SIG-M5 treated with dmso at 0.1 percent for 504 hours (cell line): ENCODE measurements at regions not wholly inside any gene's neighbourhood (a gene's known extent, or its start where the extent isn't known, plus 50 kb on each side); places are given as distances from the start of the nearest gene placed in this dataset.

ENCODE experiments used
- DNase-seq: peaks from one replicate; lab custom pipeline; 2025; ENCODE audit not compliant: unreplicated experiment; lab: John Stamatoyannopoulos, UW

- no peak for DNase-seq
Measured at GRCh38 chr5:23012842-23013241, 159.7 kb upstream of the CDH12 start.

GRCh38 chr5:23007762-23008161 lies 154.6 kb upstream of the CDH12 start:
- DNase-seq: no peak

DNA sequence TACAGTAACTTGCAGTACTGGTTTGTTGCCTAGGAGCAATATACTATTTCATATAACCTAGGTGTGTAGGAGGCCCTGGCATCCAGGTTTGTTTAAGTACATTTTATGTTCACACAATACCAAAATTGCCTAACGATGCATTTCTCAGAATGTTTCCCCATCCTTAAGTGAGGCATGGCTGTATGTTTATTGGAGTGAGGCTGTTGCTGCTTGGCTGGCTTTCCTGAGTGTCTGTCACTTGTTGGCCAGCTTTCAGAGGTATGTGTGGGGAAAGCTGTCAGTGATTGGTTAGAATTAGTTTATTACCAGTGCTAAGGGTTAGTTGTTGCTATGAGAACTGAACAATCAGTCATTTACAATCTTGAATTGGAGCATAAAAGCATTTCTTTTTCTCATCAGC lies 154.1 kb upstream of the CDH12 start:
- peak; percentile 10 for DNase-seq

- no peak for DNase-seq
Measured at GRCh38 chr5:23001120-23001519, 148.0 kb upstream of the CDH12 start.

GRCh38 chr5:22998774-22999173 lies 145.6 kb upstream of the CDH12 start:
- DNase-seq: no peak

DNA sequence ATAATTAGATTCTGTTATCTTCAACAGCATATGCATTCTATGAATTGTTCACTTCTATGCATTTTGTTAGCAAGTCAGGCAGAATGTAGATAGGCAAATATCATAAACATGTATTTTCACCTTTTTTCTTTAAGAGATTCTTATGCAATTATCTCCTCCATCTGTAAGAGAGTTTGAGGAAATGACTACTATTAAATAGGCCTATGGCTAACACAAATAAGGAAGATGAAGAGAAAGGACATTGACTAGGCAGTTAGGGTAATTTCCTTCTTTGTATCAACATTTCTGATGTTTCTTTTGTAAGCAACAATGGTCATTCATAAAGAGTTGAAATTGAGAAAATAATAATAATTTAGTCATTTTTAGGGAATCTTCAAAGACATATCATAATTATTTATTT lies 145.2 kb upstream of the CDH12 start:
- peak; percentile 47 for DNase-seq

- no peak for DNase-seq
Measured at GRCh38 chr5:22988937-22989336, 135.8 kb upstream of the CDH12 start.

DNA sequence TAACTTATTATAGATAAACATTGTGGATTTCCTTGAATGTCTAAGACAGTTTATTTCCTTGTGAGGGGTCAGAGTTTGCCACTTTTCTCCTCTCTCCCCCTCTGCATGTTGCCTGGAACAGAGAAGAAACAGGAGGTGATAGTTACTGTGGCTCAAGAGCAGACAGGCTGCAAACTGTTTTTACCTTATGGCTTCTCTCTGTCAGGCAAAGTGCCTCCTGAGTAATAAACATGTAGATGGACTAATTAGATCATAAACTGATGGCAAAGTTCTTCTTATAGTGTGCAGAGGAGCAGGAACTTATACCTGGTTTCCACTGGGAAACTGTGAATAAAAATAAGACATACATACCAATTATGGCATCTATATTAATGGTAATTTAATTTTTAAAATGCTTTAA lies 133.1 kb upstream of the CDH12 start:
- no peak for DNase-seq

GRCh38 chr5:22985446-22985845 lies 132.3 kb upstream of the CDH12 start:
- DNase-seq: no peak

DNA sequence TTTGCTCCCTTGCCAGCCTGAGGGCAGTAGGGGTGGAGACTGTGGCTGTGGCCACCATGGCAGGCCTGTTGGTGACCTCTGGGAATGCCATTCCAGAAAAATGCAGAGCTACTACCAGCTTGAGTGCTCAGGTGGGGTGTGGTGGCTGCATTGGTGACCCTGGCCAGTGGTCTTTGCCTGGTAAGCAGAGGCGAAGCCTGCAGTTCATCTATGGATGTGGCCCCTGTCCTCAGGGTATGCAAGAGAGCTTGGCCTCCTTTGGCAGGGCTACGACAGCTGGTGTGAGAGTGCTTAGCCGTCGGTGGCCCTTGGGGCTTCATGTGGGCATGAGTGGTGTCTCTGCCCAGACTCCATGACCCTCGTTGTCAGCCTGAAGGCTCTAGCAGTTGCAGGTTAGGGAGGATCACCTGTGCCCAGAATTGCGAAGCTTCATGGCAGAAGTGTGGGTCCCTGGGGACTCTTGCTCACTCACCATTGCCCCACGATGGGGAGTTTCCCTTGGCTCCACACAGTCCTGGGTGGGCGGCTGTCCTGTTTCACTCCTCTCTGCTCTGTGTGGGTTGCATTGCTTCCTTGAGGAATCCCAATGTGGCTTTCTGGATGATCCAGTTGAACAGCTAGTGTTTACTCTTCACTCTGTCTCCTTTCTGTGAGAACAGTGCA lies 117.9 kb upstream of the CDH12 start:
- no peak for DNase-seq

- no peak for DNase-seq
Measured at GRCh38 chr5:22970491-22970890, 117.3 kb upstream of the CDH12 start.

DNA sequence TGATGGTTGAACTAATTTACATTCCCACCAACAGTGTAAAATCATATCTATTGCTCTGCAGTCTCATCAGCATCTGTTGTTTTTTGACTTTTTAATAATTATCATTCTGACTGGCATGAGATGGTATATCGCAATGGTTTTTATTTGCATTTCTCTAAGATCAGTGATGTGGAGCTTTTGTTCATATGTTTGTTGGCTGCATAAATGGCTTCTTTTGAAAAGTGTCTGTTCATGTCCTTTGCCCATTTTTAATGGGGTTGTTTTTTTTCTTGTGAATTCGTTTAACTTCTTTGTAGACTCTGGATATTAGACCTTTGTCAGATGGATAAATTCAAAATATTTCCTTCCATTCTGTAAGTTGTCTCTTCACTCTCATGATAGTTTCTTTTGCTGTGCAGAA lies 115.2 kb upstream of the CDH12 start:
- no peak for DNase-seq

GRCh38 chr5:22965960-22966359 lies 112.8 kb upstream of the CDH12 start:
- peak; percentile 37 for DNase-seq

DNA sequence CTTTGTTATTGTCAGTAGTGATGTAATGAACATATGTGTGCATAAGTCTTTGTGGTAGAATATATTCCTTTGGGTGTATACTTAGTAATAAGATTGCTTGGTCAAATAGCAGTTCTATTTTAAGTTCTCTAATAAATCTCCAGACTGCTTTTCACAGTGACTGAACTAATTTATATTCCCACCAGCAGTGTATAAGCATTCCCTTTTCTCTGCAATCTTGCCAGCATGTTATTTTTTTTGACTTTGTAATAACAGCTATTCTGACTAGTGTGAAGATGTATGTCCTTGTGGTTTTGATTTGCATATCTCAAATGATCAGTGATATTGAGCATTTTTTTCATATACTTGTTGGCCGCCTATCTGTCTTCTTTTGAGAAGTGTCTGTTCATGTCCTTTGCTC lies 111.5 kb upstream of the CDH12 start:
- no peak for DNase-seq

- no peak for DNase-seq
Measured at GRCh38 chr5:22958462-22959262, 105.5 kb upstream of the CDH12 start.

DNA sequence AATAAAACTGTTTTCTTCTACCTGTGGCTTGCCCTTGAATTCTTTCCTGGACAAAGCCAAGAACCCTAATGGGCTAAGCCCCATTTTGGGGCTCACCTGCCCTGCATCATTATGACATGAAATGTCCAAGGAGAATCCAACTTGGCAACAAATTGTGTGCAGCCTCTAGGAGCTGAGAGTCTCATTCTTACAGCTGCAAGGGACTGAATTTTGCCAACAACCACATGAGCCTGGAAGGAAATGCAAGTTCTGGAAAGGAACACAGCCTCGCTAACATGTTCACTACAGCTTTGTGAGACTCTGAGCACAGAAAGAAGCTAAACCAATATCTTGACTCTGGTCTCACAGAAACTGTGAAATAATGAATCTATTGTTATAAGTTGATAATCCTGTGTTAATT lies 94.8 kb upstream of the CDH12 start:
- DNase-seq: no peak

- DNase-seq: no peak
Measured at GRCh38 chr5:22938362-22938761, 85.2 kb upstream of the CDH12 start.

DNA sequence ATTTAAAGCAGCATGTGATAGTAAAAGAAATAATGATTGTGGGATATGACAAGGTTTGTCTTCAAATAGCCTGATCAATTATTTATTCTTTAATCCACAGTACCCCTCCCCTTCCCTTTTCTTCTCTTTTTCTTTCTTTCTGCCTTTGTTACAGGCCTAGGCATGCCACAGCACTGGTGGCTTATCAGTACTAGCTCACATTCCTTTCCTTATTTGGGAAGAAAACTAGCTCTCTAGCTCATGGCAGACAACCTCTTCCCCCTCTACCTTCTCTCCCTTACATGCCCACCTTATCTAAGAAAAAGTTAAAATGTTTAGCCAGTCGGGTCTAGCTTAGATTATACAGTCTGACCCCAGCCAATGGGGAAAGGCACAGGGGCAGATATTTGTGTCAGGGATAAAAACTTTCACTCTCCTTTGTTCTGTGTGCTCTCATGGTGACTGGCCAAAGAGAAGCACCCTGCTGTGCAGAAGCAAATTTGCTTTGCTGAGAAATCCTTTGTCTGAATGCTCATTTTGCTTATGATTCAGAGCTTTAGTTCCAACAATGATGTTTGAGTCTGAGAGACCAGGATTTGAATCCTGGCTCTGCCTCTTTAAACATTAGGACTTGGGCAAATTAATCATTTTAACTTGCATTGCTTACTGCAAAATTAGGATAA lies 75.8 kb upstream of the CDH12 start:
- no peak for DNase-seq

GRCh38 chr5:22926574-22926973 lies 73.4 kb upstream of the CDH12 start:
- DNase-seq: no peak

- DNase-seq: peak; percentile 6
Measured at GRCh38 chr5:22918511-22918910, 65.4 kb upstream of the CDH12 start.

GRCh38 chr5:22916393-22916792 lies 63.2 kb upstream of the CDH12 start:
- no peak for DNase-seq

DNA sequence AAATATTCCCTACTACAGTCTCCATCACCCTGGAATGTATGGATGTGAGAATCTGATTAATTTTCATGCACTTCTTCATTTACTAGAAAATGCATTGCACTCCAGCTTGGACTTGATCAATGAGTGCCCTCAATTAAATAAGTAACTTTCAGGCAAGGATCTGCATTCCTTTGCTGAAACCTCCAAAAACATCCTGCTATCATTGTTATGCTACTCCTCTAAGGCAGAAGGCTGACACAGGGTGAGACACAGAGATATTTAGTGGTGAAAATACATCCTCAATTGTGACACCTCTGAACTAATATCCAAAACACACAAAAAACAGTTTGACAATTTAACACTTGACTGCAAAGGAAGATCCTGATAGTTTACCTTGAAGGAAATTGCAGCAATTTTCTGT lies 57.9 kb upstream of the CDH12 start:
- DNase-seq: no peak
